Suprapubic skin (tissue), 4 donors: ENCODE measurements at regions not wholly inside any gene's neighbourhood (a gene's known extent, or its start where the extent isn't known, plus 50 kb on each side); places are given as distances from the start of the nearest gene placed in this dataset.

Experiments
- CTCF ChIP-seq, 2 donors: fragments of 200-600 bp in 1 of 2; fragments of 450-650 bp in 1 of 2; sonication (generic) in 1 of 2; IDR thresholded peaks; one replicate each; pipeline ENCODE4 v1.5.1; 2016 to 2019; ENCODE audit warnings: antibody characterized with exemption in 2 of 2, mild to moderate bottlenecking in 1 of 2, moderate library complexity in 1 of 2
- POLR2A ChIP-seq, 2 donors: fragments of 450-650 bp; IDR thresholded peaks; one replicate each; pipeline ENCODE4 v1.6.1; 2017; ENCODE audit warnings: antibody characterized with exemption in 2 of 2, mild to moderate bottlenecking in 2 of 2, moderate library complexity in 2 of 2
- POLR2AphosphoS5 ChIP-seq, 3 donors: sonication (generic); formaldehyde crosslinking; IDR thresholded peaks; one replicate each; pipeline ENCODE4 v1.6.1; 2017; ENCODE audit warnings: antibody characterized with exemption in 3 of 3

DNA sequence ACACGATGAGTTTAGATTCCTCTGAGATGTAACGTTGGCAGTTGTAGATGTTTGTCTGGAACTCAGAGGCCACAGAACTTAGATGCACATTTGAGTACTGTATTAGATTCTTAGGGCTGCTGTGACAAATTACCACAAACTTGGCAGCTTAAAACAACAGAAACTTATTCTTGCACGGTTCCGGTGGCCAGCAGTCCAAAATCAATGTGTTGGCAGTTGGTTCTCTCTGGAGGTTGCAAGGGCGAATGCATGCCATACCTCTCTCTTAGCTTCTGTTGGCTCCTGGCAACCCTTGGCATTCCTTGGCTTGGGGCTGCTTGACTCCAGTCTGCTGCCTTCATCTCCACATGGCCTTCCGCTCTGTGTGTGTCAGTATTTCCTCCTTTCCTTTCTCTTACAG is 118.9 kb downstream of the C12orf75 start:
- TF ChIP-seq CTCF (IDR thresholded peaks at IDR 0.05), result no peak
- TF ChIP-seq POLR2AphosphoS5 (IDR thresholded peaks at IDR 0.05), result no peak
- TF ChIP-seq POLR2A (IDR thresholded peaks at IDR 0.05), result no peak
